K562 (cell line): ENCODE measurements at regions not wholly inside any gene's neighbourhood (a gene's known extent, or its start where the extent isn't known, plus 50 kb on each side); places are given as distances from the start of the nearest gene placed in this dataset.

ENCODE experiments used
- BACH1 ChIP-seq: fragments of 200-800 bp; sonication (Bioruptor generic); IDR thresholded peaks from 2 replicates; pipeline ENCODE4 v1.6.1; 2016; ENCODE audit warnings: missing genetic modification characterization, missing compliant biosample characterization
- RBM34 ChIP-seq: fragments of 200-400 bp; formaldehyde crosslinking; IDR thresholded peaks from 2 replicates; pipeline ENCODE4 v1.6.1; 2018; ENCODE audit warnings: low read length, borderline replicate concordance; ENCODE audit not compliant: insufficient read depth
- SMAD4 ChIP-seq: fragments of 250-450 bp; sonication (Bioruptor Pico); conservative IDR thresholded peaks from 2 replicates; pipeline ENCODE4 v1.8.0; 2021; ENCODE audit warnings: inconsistent platforms, mild to moderate bottlenecking, moderate library complexity
- SMARCA4 ChIP-seq: fragments of 450-650 bp; IDR thresholded peaks from 2 replicates; pipeline ENCODE4 v1.6.1; 2016
- SRF ChIP-seq, 2 experiments: fragments of 250-450, 450-650 bp in 1 of 2; sonication (Bioruptor Pico) in 1 of 2; sonication (generic) in 1 of 2; formaldehyde crosslinking; IDR thresholded peaks; 2 replicates each; pipeline versions ENCODE4 v1.5.0 to v1.5.1; 2020 to 2022; ENCODE audit warnings: mild to moderate bottlenecking in 1 of 2, missing genetic modification reagents in 1 of 2
- ZNF354B ChIP-seq: fragments of 250-450 bp; sonication (Bioruptor Pico); IDR thresholded peaks from 2 replicates; pipeline ENCODE4 v1.4.0; 2020
- ZNF436 ChIP-seq: fragments of 250-450, 450-650 bp; sonication (Bioruptor Pico); formaldehyde crosslinking; IDR thresholded peaks from 2 replicates; pipeline ENCODE4 v1.7.0; 2020; ENCODE audit warnings: mild to moderate bottlenecking
- TF ChIP-seq, protein P1 (sequence below), 2 experiments: fragments of 450-650 bp in 1 of 2; sonication (generic) in 1 of 2; formaldehyde crosslinking in 1 of 2; IDR thresholded peaks; 2 replicates each; pipeline versions ENCODE4 v1.7.1 to v1.9.0; 2016 to 2022; ENCODE audit warnings: inconsistent platforms in 1 of 2, mild to moderate bottlenecking in 1 of 2, missing genetic modification reagents in 1 of 2
- TF ChIP-seq, protein P2 (sequence below): sonication (generic); formaldehyde crosslinking; IDR thresholded peaks from 2 replicates; pipeline ENCODE4 v1.5.0; 2020; ENCODE audit warnings: missing genetic modification reagents
- TF ChIP-seq, protein P3 (sequence below): fragments of 250-450 bp; sonication (Bioruptor Pico); IDR thresholded peaks from 2 replicates; pipeline ENCODE4 v1.4.0; 2020; ENCODE audit warnings: mild to moderate bottlenecking, moderate library complexity

DNA sequence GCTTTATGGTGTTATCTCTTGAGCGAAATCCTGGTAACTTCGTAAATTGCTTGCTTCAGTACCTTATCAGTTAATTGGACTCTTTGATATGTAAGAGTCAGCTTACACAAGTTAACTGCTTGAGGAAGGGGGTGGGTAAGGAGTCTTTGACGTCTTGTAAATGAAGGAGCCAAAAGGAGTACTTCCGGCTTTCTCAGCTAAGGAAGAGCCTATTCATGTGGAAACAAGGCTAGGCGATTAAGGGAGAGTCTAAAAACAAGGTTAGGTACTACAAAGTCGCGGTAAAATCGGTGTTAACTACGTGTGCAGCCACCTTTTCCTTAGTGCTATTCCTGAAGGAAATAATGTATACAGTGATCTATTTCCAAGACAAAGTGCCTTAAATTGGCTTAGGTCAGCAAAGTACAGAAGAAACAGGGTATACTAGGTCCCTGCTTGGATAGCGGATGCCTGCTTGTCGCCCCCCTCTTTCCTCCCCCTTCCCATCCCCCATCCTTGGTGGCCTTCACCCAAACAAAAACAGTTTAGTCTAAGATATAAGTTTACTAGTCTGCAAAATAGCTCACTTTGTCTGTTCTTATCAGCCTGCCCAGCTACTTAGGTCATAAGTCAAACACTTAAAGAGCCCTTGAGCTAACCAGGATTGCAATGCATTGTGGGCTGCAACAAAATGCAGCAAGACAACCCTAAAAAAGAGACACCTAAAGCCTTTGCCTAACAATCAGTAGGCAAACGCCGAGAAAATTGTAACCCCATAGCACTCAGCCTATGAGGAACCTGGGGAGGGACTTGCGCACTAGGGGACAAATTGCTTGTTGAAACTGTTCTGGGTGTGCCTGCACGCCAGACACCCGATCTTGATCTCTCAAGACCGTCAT lies 147.3 kb downstream of the TRIM27 start (continued):
- TF ChIP-seq, protein P1, sequence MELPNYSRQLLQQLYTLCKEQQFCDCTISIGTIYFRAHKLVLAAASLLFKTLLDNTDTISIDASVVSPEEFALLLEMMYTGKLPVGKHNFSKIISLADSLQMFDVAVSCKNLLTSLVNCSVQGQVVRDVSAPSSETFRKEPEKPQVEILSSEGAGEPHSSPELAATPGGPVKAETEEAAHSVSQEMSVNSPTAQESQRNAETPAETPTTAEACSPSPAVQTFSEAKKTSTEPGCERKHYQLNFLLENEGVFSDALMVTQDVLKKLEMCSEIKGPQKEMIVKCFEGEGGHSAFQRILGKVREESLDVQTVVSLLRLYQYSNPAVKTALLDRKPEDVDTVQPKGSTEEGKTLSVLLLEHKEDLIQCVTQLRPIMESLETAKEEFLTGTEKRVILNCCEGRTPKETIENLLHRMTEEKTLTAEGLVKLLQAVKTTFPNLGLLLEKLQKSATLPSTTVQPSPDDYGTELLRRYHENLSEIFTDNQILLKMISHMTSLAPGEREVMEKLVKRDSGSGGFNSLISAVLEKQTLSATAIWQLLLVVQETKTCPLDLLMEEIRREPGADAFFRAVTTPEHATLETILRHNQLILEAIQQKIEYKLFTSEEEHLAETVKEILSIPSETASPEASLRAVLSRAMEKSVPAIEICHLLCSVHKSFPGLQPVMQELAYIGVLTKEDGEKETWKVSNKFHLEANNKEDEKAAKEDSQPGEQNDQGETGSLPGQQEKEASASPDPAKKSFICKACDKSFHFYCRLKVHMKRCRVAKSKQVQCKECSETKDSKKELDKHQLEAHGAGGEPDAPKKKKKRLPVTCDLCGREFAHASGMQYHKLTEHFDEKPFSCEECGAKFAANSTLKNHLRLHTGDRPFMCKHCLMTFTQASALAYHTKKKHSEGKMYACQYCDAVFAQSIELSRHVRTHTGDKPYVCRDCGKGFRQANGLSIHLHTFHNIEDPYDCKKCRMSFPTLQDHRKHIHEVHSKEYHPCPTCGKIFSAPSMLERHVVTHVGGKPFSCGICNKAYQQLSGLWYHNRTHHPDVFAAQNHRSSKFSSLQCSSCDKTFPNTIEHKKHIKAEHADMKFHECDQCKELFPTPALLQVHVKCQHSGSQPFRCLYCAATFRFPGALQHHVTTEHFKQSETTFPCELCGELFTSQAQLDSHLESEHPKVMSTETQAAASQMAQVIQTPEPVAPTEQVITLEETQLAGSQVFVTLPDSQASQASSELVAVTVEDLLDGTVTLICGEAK (IDR thresholded peaks at IDR 0.05): peak; percentile 59
- TF ChIP-seq, protein P1 (CRISPR knock-in tag; IDR thresholded peaks at IDR 0.05): no peak
- no peak for TF ChIP-seq ZNF436
- 0 out of 2 replicates have a peak, but pooled peaks have one; percentile 54 for TF ChIP-seq SMARCA4
- peak; percentile 91 for TF ChIP-seq SMAD4 (CRISPR knock-in tag)
- no peak for TF ChIP-seq ZNF354B
- TF ChIP-seq, protein P2, sequence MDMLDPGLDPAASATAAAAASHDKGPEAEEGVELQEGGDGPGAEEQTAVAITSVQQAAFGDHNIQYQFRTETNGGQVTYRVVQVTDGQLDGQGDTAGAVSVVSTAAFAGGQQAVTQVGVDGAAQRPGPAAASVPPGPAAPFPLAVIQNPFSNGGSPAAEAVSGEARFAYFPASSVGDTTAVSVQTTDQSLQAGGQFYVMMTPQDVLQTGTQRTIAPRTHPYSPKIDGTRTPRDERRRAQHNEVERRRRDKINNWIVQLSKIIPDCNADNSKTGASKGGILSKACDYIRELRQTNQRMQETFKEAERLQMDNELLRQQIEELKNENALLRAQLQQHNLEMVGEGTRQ (CRISPR knock-in tag): no peak
- peak in 1 of 2 experiments; percentile 67; a peak in 1 of 4 replicates for TF ChIP-seq SRF (CRISPR knock-in tag; IDR thresholded peaks at IDR 0.05)
- no peak for TF ChIP-seq RBM34
- peak; percentile 70; the same call in 1 of the 2 replicates for TF ChIP-seq BACH1 (tag)
- TF ChIP-seq, protein P3, sequence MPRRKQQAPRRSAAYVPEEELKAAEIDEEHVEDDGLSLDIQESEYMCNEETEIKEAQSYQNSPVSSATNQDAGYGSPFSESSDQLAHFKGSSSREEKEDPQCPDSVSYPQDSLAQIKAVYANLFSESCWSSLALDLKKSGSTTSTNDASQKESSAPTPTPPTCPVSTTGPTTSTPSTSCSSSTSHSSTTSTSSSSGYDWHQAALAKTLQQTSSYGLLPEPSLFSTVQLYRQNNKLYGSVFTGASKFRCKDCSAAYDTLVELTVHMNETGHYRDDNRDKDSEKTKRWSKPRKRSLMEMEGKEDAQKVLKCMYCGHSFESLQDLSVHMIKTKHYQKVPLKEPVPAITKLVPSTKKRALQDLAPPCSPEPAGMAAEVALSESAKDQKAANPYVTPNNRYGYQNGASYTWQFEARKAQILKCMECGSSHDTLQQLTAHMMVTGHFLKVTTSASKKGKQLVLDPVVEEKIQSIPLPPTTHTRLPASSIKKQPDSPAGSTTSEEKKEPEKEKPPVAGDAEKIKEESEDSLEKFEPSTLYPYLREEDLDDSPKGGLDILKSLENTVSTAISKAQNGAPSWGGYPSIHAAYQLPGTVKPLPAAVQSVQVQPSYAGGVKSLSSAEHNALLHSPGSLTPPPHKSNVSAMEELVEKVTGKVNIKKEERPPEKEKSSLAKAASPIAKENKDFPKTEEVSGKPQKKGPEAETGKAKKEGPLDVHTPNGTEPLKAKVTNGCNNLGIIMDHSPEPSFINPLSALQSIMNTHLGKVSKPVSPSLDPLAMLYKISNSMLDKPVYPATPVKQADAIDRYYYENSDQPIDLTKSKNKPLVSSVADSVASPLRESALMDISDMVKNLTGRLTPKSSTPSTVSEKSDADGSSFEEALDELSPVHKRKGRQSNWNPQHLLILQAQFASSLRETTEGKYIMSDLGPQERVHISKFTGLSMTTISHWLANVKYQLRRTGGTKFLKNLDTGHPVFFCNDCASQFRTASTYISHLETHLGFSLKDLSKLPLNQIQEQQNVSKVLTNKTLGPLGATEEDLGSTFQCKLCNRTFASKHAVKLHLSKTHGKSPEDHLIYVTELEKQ: no peak
